ENCODE measurements at regions not wholly inside any gene's neighbourhood (a gene's known extent, or its start where the extent isn't known, plus 50 kb on each side); places are given as distances from the start of the nearest gene placed in this dataset.
A peak's percentile ranks its signal among the peaks of the same experiment; 100 is the strongest.

- no peak for DNase-seq (ENCODE audit: low read depth, low spot score)
Observed at GRCh38 chr18:55090564-55091188, 131.4 kb upstream of the CCDC68 start.

GRCh38 chr18:55089610-55090009, 130.3 kb upstream of the CCDC68 start:
- DNase-seq (ENCODE audit: low read depth, low spot score), result no peak

GRCh38 chr18:55088561-55088960, 129.3 kb upstream of the CCDC68 start:
- no peak for DNase-seq (ENCODE audit: low read depth, low spot score)

GRCh38 chr18:55088000-55088401, 128.7 kb upstream of the CCDC68 start:
- DNase-seq (ENCODE audit: low read depth, low spot score), result no peak

- DNase-seq (ENCODE audit: low read depth, low spot score), result no peak
Observed at GRCh38 chr18:55086906-55087305, 127.6 kb upstream of the CCDC68 start.

- no peak for DNase-seq (ENCODE audit: low read depth, low spot score)
Observed at GRCh38 chr18:55085557-55086285, 126.5 kb upstream of the CCDC68 start.

GRCh38 chr18:55084550-55084949, 125.3 kb upstream of the CCDC68 start:
- no peak for DNase-seq (ENCODE audit: low read depth, low spot score)

GRCh38 chr18:55083461-55083860, 124.2 kb upstream of the CCDC68 start:
- DNase-seq (ENCODE audit: low read depth, low spot score), result no peak

GRCh38 chr18:55079481-55080355, 120.5 kb upstream of the CCDC68 start:
- peak; percentile 22 for DNase-seq (ENCODE audit: low read depth, low spot score)

GRCh38 chr18:55079067-55079466, 119.8 kb upstream of the CCDC68 start:
- no peak for DNase-seq (ENCODE audit: low read depth, low spot score)

GRCh38 chr18:55078303-55078932, 119.2 kb upstream of the CCDC68 start:
- DNase-seq (ENCODE audit: low read depth, low spot score), result no peak

- peak; percentile 24 for DNase-seq (ENCODE audit: low read depth, low spot score)
Observed at GRCh38 chr18:55076643-55077218, 117.5 kb upstream of the CCDC68 start.

GRCh38 chr18:55073834-55074233, 114.6 kb upstream of the CCDC68 start:
- no peak for DNase-seq (ENCODE audit: low read depth, low spot score)

- no peak for DNase-seq (ENCODE audit: low read depth, low spot score)
Observed at GRCh38 chr18:55073116-55073515, 113.9 kb upstream of the CCDC68 start.

- DNase-seq (ENCODE audit: low read depth, low spot score), result no peak
Observed at GRCh38 chr18:55072698-55073097, 113.4 kb upstream of the CCDC68 start.

GRCh38 chr18:55072181-55072580, 112.9 kb upstream of the CCDC68 start:
- DNase-seq (ENCODE audit: low read depth, low spot score), result no peak

GRCh38 chr18:55069497-55069896, 110.2 kb upstream of the CCDC68 start:
- no peak for DNase-seq (ENCODE audit: low read depth, low spot score)

- DNase-seq (ENCODE audit: low read depth, low spot score), result no peak
Observed at GRCh38 chr18:55064760-55065159, 105.5 kb upstream of the CCDC68 start.

GRCh38 chr18:55064073-55064472, 104.8 kb upstream of the CCDC68 start:
- DNase-seq (ENCODE audit: low read depth, low spot score), result no peak

GRCh38 chr18:55054021-55054990, 95.0 kb upstream of the CCDC68 start:
- no peak for DNase-seq (ENCODE audit: low read depth, low spot score)
